GM13977 (cell line): ENCODE measurements at regions not wholly inside any gene's neighbourhood (a gene's known extent, or its start where the extent isn't known, plus 50 kb on each side); places are given as distances from the start of the nearest gene placed in this dataset.

Source experiments
- DNase-seq: peaks from one replicate; pipeline ENCODE4 v3.0.0; 2012; ENCODE audit warnings: low spot score
- CTCF ChIP-seq: IDR thresholded peaks from 2 replicates; pipeline ENCODE4 v1.5.1; 2012; ENCODE audit warnings: mild to moderate bottlenecking, control low read depth; ENCODE audit not compliant: insufficient read depth; ENCODE audit errors: extremely low read depth, missing control alignments
- in situ Hi-C: fragments of 300-500 bp; cut with MboI; formaldehyde crosslinking; loops from one replicate; pipeline ENCODE4 v1.12.0; 2022; ENCODE audit warnings: low sequenced_read_pairs, low pct_unique_long_range_greater_than_20kb, mixed read lengths, inconsistent platforms; ENCODE audit not compliant: unreplicated experiment

GRCh38 chr3:188951734-188952133 lies 220.0 kb upstream of the TPRG1 start:
- in situ Hi-C loops = loop anchor here (5.0 kb wide), 1 partner anchor 1209 kb away; no protein-coding TSS in a partner anchor
- DNase-seq = no peak
- no peak for TF ChIP-seq CTCF

DNA sequence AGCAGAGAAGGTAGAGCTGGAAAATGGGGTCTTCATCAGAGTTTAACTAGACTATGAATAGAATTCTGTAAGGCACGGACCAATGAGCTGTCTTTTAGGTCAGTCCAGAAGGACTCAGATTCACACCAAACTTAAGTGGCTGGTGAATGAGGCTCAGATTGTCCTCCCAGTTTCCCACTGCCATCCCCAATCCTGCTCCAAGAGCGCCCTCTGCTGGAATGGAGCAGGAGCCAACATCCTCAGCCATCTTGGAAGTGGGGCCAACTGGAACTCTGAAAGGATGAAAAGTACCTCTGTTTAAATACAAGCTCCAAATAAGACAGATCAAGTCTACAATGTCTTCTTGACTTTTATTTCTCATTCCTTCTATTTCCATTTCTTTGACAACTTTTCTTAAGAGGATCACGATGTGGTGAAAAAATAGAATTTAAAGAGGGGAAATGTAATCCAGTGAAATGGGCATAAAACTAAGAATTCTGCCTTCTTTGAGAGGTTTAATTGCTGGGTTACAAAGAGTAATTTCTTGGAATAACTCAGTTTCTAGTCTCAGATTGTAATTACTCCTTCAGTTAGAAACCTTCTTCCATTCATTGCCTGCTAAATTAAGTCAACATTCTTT lies 217.1 kb upstream of the TPRG1 start:
- DNase-seq = peak; percentile 71
- in situ Hi-C loops = loop anchor here (5.0 kb wide), 1 partner anchor 1212 kb away; no protein-coding TSS in a partner anchor
- peak; percentile 91 for TF ChIP-seq CTCF

DNA sequence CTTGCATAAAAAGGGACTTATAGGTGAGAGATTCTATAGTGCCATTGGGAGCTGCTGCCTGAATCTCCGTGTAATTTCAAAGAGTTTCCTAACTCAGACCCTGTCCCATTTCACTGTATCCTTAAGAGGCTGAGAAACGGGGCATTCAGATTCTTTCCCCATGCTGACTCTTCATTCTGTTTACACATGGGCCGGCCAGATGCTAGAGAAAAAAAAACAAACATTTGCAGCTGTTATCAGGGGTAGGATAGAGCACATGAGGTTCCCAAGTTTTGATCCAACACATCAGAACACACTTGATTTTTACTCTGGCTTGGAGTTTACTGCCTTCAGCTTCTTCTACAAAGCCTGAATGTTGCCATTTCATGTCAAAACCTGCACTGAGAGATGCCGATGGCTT lies 215.9 kb upstream of the TPRG1 start:
- DNase-seq = no peak

DNA sequence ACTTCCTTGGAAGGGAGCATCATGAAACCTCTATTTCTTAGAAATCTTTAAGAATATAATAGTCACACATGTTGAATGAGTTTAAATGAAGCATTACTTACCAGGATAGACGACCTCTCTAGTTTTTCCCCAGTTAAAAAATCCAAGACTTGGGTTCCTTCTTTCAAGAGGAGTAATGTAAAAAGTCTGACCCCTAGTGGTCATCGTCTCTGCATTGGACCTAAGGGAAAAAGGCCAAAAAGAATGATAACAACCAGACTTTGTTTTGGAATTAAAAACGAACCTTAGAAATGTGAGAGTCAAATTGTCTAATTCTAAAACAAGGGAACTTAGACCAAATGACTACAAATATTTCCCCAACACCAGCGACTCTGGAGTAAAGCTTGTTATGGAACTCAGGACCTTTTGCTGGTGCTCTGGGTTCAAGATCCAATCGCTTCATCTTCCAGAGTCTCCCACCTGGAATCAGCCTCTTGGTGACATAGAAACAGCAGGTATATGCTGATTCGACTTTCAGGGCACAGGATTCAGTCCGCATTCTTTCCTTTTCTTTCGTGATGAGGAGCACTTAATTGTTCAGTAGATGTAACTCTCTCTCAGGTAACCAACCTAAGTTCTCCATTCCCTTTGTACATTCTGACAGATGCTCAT lies 214.8 kb upstream of the TPRG1 start:
- DNase-seq = no peak
- in situ Hi-C loops = no loop called here
- TF ChIP-seq CTCF = peak; percentile 66

More for the DNA sequence above, 215.9 kb upstream of the TPRG1 start:
- TF ChIP-seq CTCF = no peak
- in situ Hi-C loops = no loop called here

GRCh38 chr3:188959013-188959412 lies 212.8 kb upstream of the TPRG1 start:
- DNase-seq = no peak
- TF ChIP-seq CTCF = no peak
- in situ Hi-C loops = no loop called here

- no peak for TF ChIP-seq CTCF
- in situ Hi-C loops = no loop called here
- no peak for DNase-seq
Observed at GRCh38 chr3:188962253-188963247, 209.2 kb upstream of the TPRG1 start.
